Heart left ventricle (tissue), 16 donors: ENCODE measurements at regions not wholly inside any gene's neighbourhood (a gene's known extent, or its start where the extent isn't known, plus 50 kb on each side); places are given as distances from the start of the nearest gene placed in this dataset.

ENCODE experiments used
- ATAC-seq, 4 donors: fragments of 200-7000 bp; cut with Tn5 transposase; one replicate each; pipeline ENCODE4 v1.9.1; 2020 to 2022; ENCODE audit warnings: moderate library complexity in 4 of 4, mild to moderate bottlenecking in 3 of 4, moderate number of reproducible peaks in 1 of 4
- DNase-seq, 5 donors: peaks; one replicate each; pipeline ENCODE4 v3.0.0-alpha.2; 2020
- H3K27ac ChIP-seq, 12 donors: fragments of 200-600 bp; sonication (generic) in 4 of 12; one replicate each; pipeline versions ENCODE4 v1.5.0 to v1.8.0; 2016 to 2022; ENCODE audit warnings: mild to moderate bottlenecking in 2 of 12
- H3K27me3 ChIP-seq, 9 donors: fragments of 200-600 bp; sonication (generic) in 2 of 9; one replicate each; pipeline versions ENCODE4 v1.5.1 to v1.8.0; 2016 to 2022; ENCODE audit warnings: mild to moderate bottlenecking in 3 of 9
- H3K36me3 ChIP-seq, 9 donors: fragments of 200-600 bp; sonication (generic) in 2 of 9; one replicate each; pipeline versions ENCODE4 v1.5.0 to v1.8.0; 2018 to 2022; ENCODE audit warnings: mild to moderate bottlenecking in 2 of 9
- H3K4me1 ChIP-seq, 12 donors: fragments of 200-600 bp; sonication (generic) in 4 of 12; one replicate each; pipeline versions ENCODE4 v1.5.0 to v1.8.0; 2016 to 2022; ENCODE audit warnings: mild to moderate bottlenecking in 3 of 12
- H3K4me3 ChIP-seq, 12 donors: fragments of 200-600 bp; sonication (generic) in 4 of 12; one replicate each; pipeline versions ENCODE4 v1.5.0 to v1.8.0; 2017 to 2022; ENCODE audit warnings: mild to moderate bottlenecking in 9 of 12, moderate library complexity in 4 of 12
- H3K9me3 ChIP-seq, 12 donors: fragments of 200-600 bp; sonication (generic) in 4 of 12; one replicate each; pipeline versions ENCODE4 v1.5.0 to v1.8.0; 2016 to 2022; ENCODE audit warnings: mild to moderate bottlenecking in 1 of 12
- CTCF ChIP-seq, 12 donors: fragments of 200-600 bp; sonication (generic) in 4 of 12; IDR thresholded peaks; one replicate each; pipeline versions ENCODE4 v1.5.0 to v1.8.0; 2018 to 2022; ENCODE audit warnings: antibody characterized with exemption in 12 of 12, mild to moderate bottlenecking in 5 of 12
- POLR2A ChIP-seq, 2 donors: fragments of 450-650 bp; IDR thresholded peaks; one replicate each; pipeline ENCODE4 v1.6.1; 2017; ENCODE audit warnings: antibody characterized with exemption in 2 of 2, mild to moderate bottlenecking in 2 of 2, moderate library complexity in 2 of 2
- WGBS, 4 donors: extraction: QIAGEN DNeasy Blood & Tissue Kit in 2 of 4; methylation state at CpG; one replicate each; pipeline versions ENCODE4 v1.1.5 to v1.1.7; 2013 to 2018; 5-methylcytosine and 5-hydroxymethylcytosine counted together
- intact Hi-C, 10 donors: fragments of 100-400 bp; cut with DNase I; formaldehyde crosslinking; loops; one replicate each; pipeline versions ENCODE4 v1.11.1 to v1.14.2; 2022
- donor health status: ischemic (EF 13 %, LVEDD 7.1; RV severe dilation, severe dysfunction).
- donor health status: healthy with polysubstance abuse.
- donor health status: DM: no; HTN: yes; CAD: no.
- donor health status: DM: no; HTN: no; CAD: no.
- donor health status: ischemic (EF 25% LVEDD 6.9; RV normal size, moderate dysfunction).
- donor health status: ischemic (EF 25% LVEDD 5.7; RV mildly dilated, moderate dysfunction).
- donor health status: healthy.
- donor health status: DM: yes; HTN: yes; CAD: no.
- donor health status: ischemic (EF 35%, LVEDD 5.7; RV mildly dilated, moderate dysfunction).
- donor health status: nonischemic (EF 11% LVEDD 7.7; RV severe dilation, severe dysfunction).
- donor health status: DM: yes; HTN: yes; CAD: no.
- donor health status: PGD.
- donor health status: ischemic (EF 29% LVEDD 5.4; RV normal size, mild dysfunction).
- donor health status: nonischemic (EF 23%, LVEDD 6.1; RV moderate dilation, normal function).

- DNase-seq (no peak), ATAC-seq (no peak)
- WGBS, 4 donors: 55 to 74% (median 68%) methylated on average over 6 of the region's 6 CpGs
- no peak overlapping the region for H3K27ac ChIP-seq
- TF ChIP-seq CTCF (IDR thresholded peaks at IDR 0.05) (no peak), POLR2A (IDR thresholded peaks at IDR 0.05) (no peak)
- H3K36me3 ChIP-seq: no peaks in the 10 kb centered on the region
- intact Hi-C loops: no loop called here
- no peaks in the 10 kb centered on the region for H3K27me3 ChIP-seq
- no peak overlapping the region for H3K4me3 ChIP-seq
- H3K9me3 ChIP-seq: peaks cover 0 to 4% (median 0%) of the 10 kb centered on the region in 12 donors
- no peaks in the 10 kb centered on the region for H3K4me1 ChIP-seq
Measured at GRCh38 chr5:165305596-165305995, 1800.2 kb downstream of the MAT2B start.

GRCh38 chr5:165309446-165309845 lies 1804.0 kb downstream of the MAT2B start:
- Histone ChIP-seq H3K27me3 (no peaks in the 10 kb centered on the region), H3K36me3 (no peaks in the 10 kb centered on the region), H3K4me1 (no peaks in the 10 kb centered on the region), H3K9me3 (no peaks in the 10 kb centered on the region), H3K27ac (no peak overlapping the region), H3K4me3 (no peak overlapping the region)
- ATAC-seq (no peak), DNase-seq (no peak)
- intact Hi-C loops: no loop called here
- 78 to 87% (median 83%) methylated on average over 3 of the region's 3 CpGs for WGBS, 4 donors
- TF ChIP-seq POLR2A (IDR thresholded peaks at IDR 0.05) (no peak), CTCF (IDR thresholded peaks at IDR 0.05) (no peak)

- Histone ChIP-seq H3K36me3 (no peaks in the 10 kb centered on the region), H3K4me3 (no peak overlapping the region), H3K4me1 (no peaks in the 10 kb centered on the region), H3K27ac (no peak overlapping the region), H3K9me3 (no peaks in the 10 kb centered on the region), H3K27me3 (no peaks in the 10 kb centered on the region)
- no peak for TF ChIP-seq POLR2A (IDR thresholded peaks at IDR 0.05)
- no peak for TF ChIP-seq CTCF (IDR thresholded peaks at IDR 0.05)
- DNase-seq (no peak), ATAC-seq (no peak)
- intact Hi-C loops: no loop called here
- 74 to 88% (median 81%) methylated on average over 2 of the region's 2 CpGs for WGBS, 4 donors
Measured at GRCh38 chr5:165310031-165310430, 1804.6 kb downstream of the MAT2B start.

GRCh38 chr5:165321912-165322311 lies 1816.5 kb downstream of the MAT2B start:
- peaks cover 0 to 3% (median 0%) of the 10 kb centered on the region in 12 donors for H3K9me3 ChIP-seq
- no peaks in the 10 kb centered on the region for H3K36me3 ChIP-seq
- DNase-seq (no peak), ATAC-seq (no peak)
- no peaks in the 10 kb centered on the region for H3K27me3 ChIP-seq
- 59 to 69% (median 66%) methylated on average over 4 of the region's 4 CpGs for WGBS, 4 donors
- H3K27ac ChIP-seq: no peak overlapping the region
- no peak for TF ChIP-seq POLR2A (IDR thresholded peaks at IDR 0.05)
- TF ChIP-seq CTCF (IDR thresholded peaks at IDR 0.05): no peak
- no peak overlapping the region for H3K4me3 ChIP-seq
- no peaks in the 10 kb centered on the region for H3K4me1 ChIP-seq
- intact Hi-C loops: no loop called here
